GM19324 (cell line): ENCODE measurements at regions not wholly inside any gene's neighbourhood (a gene's known extent, or its start where the extent isn't known, plus 50 kb on each side); places are given as distances from the start of the nearest gene placed in this dataset.

Experiments used
- ATAC-seq: cut with Tn5 transposase; IDR thresholded peaks from one replicate; pipeline ENCODE4 v1.9.1; 2021; ENCODE audit warnings: mild to moderate bottlenecking, moderate library complexity; ENCODE audit not compliant: unreplicated experiment, low FRiP score

DNA sequence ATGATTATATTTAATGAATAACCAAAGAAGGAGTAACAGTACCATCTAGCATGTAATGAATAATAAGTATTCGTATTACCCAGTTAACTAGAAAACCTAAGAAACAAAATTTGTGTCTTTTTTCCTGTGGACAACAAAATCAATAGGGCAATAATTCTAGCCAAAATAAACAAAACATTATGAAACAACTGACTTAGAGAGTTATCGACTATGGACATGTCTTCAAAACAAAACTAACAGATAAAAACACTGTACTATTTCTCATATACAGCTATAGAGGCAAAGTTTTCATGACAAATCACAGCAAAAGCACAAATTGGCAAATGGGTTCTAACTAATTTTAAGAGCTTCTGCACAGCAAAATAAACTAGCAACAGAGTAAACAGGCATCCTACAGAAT, 224.1 kb downstream of the ALX1 start:
- no peak for ATAC-seq

- ATAC-seq: no peak
Observed at GRCh38 chr12:85504624-85505023, 224.6 kb downstream of the ALX1 start.

GRCh38 chr12:85507456-85507855, 227.4 kb downstream of the ALX1 start:
- no peak for ATAC-seq

- no peak for ATAC-seq
Observed at GRCh38 chr12:85509081-85509856, 229.2 kb downstream of the ALX1 start.

- ATAC-seq: no peak
Observed at GRCh38 chr12:85509857-85510256, 229.8 kb downstream of the ALX1 start.

DNA sequence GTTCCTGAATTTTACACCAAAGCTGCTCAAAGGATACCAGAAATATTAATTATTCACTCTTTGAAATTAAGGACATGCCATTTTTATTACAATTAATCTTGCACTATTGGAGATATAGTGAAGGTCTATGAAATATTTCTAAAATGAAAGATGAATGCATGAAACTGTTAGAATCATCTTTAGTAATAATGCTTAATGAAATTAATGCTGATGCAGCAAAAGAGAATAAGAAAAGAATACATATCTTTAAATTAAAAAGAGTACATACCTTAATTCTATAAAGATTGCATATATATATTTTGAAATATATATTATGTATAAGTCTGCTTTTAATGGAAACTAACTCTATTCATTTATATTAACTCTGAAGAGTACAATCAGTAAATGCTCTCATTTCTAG, 236.0 kb downstream of the ALX1 start:
- ATAC-seq: no peak

GRCh38 chr12:85516667-85517325, 236.8 kb downstream of the ALX1 start:
- no peak for ATAC-seq

DNA sequence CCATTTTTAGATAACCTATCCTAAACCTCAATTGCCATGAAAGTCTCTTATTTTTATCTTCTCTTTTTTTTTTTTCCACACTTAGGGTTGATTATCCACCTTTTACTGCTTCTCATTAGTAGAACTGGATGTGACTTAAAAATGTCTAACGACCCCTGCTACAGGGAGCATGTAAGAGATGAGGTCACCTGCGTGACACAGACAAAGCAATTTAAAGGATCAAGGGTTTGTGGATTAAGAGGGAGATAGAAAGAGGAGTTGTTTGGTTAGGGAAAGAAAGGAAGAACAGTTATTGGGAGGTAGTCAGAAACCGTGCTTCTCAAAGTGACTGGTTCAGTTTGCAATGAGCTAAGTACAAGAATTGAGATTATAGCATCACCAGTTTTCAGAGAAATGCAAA, 239.1 kb downstream of the ALX1 start:
- no peak for ATAC-seq

GRCh38 chr12:85523197-85523596, 243.2 kb downstream of the ALX1 start:
- no peak for ATAC-seq

DNA sequence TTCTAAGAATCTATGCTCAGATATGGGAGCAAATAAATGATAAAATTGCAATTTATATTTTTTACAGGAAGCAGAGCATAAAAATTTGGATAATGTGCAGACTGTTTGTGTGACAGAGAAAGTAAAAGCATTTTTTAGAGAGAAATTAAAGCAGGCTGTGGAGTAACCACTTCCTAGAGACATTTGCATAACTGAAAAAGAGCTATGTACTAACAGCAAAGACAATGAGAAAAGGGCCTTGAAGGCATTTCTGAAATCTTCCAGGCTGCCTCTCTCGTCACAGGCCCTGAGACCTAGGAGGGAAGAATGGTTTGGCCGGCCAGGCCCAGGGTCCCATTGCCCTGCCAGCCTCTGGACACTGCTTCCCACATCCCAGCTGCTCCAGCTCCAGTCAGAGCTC, 247.2 kb downstream of the ALX1 start:
- ATAC-seq: peak; percentile 86

GRCh38 chr12:85529896-85530295, 249.9 kb downstream of the ALX1 start:
- ATAC-seq: no peak

- no peak for ATAC-seq
Observed at GRCh38 chr12:85530456-85530855, 250.4 kb downstream of the ALX1 start.

DNA sequence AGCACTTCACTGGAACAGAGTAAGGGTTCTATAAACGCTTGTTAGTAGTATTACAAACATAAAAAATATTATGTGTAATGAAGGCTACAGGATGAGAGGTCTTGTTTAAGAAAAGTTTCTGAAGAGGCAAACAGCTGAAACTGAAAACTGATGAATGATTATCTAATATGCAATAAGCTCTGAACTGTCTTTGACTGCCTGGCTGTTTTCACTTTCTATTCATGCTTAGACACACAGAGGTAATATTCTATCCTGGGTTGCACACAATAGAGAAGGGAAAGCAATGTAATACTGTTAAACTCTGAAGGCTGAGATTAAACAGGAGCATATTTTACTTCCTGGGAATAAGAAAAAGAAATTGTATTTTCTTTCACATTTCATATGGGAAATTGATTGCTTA, 251.3 kb downstream of the ALX1 start:
- peak; percentile 96 for ATAC-seq

GRCh38 chr12:85549640-85550039, 269.6 kb downstream of the ALX1 start:
- ATAC-seq: no peak

DNA sequence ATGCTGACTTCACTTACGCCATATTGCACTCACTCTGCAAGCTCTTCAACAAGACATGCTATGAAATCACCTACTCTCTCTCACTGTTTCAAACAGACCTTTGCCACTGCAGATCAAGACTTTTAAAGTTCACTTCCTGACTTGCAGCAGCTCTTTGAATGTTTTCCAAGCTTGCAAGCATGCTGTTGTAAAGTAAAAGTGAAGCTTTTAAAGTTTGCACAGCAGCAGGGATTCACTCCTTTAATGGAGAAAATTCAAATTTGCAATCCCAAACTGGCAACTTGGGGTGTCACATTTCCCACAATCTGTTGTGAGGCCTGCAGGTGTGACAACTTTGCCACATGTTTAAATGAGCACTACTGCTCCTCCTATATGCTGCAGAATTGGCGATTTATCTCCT, 270.9 kb downstream of the ALX1 start:
- no peak for ATAC-seq

DNA sequence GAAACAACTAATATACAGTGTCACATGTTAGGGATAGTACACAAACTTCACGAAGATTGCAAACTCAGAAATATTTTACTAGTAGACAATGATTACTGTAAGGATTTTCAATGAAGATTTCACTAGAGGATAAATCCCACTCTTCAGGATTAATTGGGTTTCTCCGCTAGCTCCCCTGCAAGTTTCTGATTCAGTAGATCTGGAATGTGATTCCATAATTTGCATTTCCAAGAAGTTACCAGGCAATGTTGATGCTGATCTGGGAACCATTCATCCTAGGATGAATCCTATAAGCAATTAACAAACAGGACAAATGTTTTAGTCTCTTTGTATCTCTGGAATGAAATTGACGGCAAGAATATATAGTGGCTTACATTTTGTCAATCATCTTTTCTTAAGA, 272.4 kb downstream of the ALX1 start:
- ATAC-seq: no peak

GRCh38 chr12:85557850-85558249, 277.8 kb downstream of the ALX1 start:
- no peak for ATAC-seq

DNA sequence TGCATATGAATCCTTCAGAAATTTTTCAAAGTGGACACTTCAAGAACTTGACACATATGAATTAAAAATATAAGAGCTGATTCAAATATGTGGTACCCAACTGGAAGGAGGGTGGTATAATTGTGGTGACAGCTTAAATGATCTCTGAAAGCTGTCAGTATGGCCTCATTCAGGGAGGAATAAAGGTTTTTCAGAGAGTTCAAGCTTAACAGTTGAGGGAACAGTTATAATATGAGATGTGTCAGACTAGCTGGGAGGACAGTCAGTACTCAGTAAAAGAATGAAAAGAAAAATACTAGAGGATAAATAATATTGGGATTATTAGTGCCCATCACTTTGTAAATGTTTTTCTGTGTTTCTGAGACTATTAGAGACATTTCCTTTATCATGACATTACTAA, 277.5 kb downstream of the RASSF9 start:
- no peak for ATAC-seq

- no peak for ATAC-seq
Observed at GRCh38 chr12:85559127-85559526, 277.1 kb downstream of the RASSF9 start.

DNA sequence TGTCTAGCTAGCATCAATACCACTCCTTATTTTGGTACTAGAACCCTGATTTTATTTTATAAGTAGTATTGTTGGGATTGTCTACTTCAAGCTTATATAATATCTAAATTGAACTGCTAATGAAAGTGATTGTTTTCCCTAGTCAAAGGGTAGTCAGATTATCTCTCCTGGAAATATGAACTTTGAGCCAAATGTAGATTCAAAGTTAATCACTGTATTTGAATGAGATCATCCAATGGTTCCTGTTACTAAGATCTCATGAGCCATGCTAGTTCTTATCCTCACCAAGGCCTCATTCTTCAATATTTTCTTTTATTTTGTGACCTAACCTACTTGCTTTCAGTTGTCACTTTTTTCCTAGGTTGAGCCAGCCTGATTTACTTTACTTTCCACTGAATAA, 276.7 kb downstream of the RASSF9 start:
- ATAC-seq: no peak

GRCh38 chr12:85562765-85563164, 273.4 kb downstream of the RASSF9 start:
- no peak for ATAC-seq

DNA sequence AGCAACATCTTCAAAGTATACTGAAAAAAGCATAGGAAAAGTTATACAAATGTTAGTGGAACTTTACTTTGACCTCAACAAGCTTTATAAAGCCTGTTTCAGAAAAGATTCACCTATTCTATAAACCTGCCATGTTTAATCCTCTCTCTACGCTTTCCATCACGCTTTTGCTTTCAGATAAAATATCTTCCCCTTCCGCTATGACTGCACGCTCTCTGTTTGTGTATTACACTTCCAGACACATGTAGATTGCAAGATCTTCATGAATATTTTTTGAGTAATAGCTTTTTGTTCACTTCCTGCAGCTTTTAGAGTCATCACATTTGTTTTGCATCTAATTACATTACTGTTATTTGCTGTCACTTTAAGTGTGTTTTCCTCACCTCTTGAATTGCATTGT, 271.4 kb downstream of the RASSF9 start:
- ATAC-seq: no peak
